ENCODE measurements at regions not wholly inside any gene's neighbourhood (a gene's known extent, or its start where the extent isn't known, plus 50 kb on each side); places are given as distances from the start of the nearest gene placed in this dataset.

- no peak for TF ChIP-seq POLR2AphosphoS5 (IDR thresholded peaks at IDR 0.05; ENCODE audit: low read depth, low read length)
- no peak for TF ChIP-seq CTCF (IDR thresholded peaks at IDR 0.05)
- TF ChIP-seq, protein P1, sequence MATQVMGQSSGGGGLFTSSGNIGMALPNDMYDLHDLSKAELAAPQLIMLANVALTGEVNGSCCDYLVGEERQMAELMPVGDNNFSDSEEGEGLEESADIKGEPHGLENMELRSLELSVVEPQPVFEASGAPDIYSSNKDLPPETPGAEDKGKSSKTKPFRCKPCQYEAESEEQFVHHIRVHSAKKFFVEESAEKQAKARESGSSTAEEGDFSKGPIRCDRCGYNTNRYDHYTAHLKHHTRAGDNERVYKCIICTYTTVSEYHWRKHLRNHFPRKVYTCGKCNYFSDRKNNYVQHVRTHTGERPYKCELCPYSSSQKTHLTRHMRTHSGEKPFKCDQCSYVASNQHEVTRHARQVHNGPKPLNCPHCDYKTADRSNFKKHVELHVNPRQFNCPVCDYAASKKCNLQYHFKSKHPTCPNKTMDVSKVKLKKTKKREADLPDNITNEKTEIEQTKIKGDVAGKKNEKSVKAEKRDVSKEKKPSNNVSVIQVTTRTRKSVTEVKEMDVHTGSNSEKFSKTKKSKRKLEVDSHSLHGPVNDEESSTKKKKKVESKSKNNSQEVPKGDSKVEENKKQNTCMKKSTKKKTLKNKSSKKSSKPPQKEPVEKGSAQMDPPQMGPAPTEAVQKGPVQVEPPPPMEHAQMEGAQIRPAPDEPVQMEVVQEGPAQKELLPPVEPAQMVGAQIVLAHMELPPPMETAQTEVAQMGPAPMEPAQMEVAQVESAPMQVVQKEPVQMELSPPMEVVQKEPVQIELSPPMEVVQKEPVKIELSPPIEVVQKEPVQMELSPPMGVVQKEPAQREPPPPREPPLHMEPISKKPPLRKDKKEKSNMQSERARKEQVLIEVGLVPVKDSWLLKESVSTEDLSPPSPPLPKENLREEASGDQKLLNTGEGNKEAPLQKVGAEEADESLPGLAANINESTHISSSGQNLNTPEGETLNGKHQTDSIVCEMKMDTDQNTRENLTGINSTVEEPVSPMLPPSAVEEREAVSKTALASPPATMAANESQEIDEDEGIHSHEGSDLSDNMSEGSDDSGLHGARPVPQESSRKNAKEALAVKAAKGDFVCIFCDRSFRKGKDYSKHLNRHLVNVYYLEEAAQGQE (IDR thresholded peaks at IDR 0.05; ENCODE audit: insufficient read depth in 1 of 2, low read depth in 2 of 2, low read length in 1 of 2) = no peak
Observed at GRCh38 chr10:92773776-92774175, 74.5 kb upstream of the EXOC6 start.
